ENCODE measurements at regions not wholly inside any gene's neighbourhood (a gene's known extent, or its start where the extent isn't known, plus 50 kb on each side); places are given as distances from the start of the nearest gene placed in this dataset.

- Mint-ChIP-seq H3K36me3 (ENCODE audit: low read depth) (no peaks in the 10 kb centered on the region), H3K27ac (no peak overlapping the region), H3K9me3 (peaks cover 4% of the 10 kb centered on the region), H3K4me3 (no peak overlapping the region), H3K4me1 (no peaks in the 10 kb centered on the region), H3K27me3 (no peaks in the 10 kb centered on the region)
- no peak for ATAC-seq (replicated peaks)
Measured at GRCh38 chr4:54924891-54925290, 200.5 kb downstream of the KDR start.

- H3K36me3 Mint-ChIP-seq (ENCODE audit: low read depth), result no peaks in the 10 kb centered on the region
- no peaks in the 10 kb centered on the region for H3K9me3 Mint-ChIP-seq
- no peaks in the 10 kb centered on the region for H3K4me1 Mint-ChIP-seq
- no peak for ATAC-seq (replicated peaks)
- H3K27me3 Mint-ChIP-seq, result no peaks in the 10 kb centered on the region
- no peak overlapping the region for H3K4me3 Mint-ChIP-seq
- H3K27ac Mint-ChIP-seq, result no peak overlapping the region
Measured at GRCh38 chr4:54915276-54915675, 210.1 kb downstream of the KDR start.

GRCh38 chr4:54914781-54915180 is 210.6 kb downstream of the KDR start:
- Mint-ChIP-seq H3K4me3 (no peak overlapping the region), H3K4me1 (no peaks in the 10 kb centered on the region), H3K27me3 (no peaks in the 10 kb centered on the region), H3K27ac (no peak overlapping the region), H3K9me3 (no peaks in the 10 kb centered on the region), H3K36me3 (ENCODE audit: low read depth) (no peaks in the 10 kb centered on the region)
- no peak for ATAC-seq (replicated peaks)

- H3K27me3 Mint-ChIP-seq, result no peaks in the 10 kb centered on the region
- no peaks in the 10 kb centered on the region for H3K9me3 Mint-ChIP-seq
- no peak overlapping the region for H3K27ac Mint-ChIP-seq
- no peak overlapping the region for H3K4me3 Mint-ChIP-seq
- H3K36me3 Mint-ChIP-seq (ENCODE audit: low read depth), result no peaks in the 10 kb centered on the region
- ATAC-seq (replicated peaks), result no peak
- H3K4me1 Mint-ChIP-seq, result no peaks in the 10 kb centered on the region
Measured at GRCh38 chr4:54913751-54914526, 211.5 kb downstream of the KDR start.

GRCh38 chr4:54912155-54912554 is 213.2 kb downstream of the KDR start:
- Mint-ChIP-seq H3K27ac (no peak overlapping the region), H3K4me1 (no peaks in the 10 kb centered on the region)

GRCh38 chr4:54909961-54910360 is 215.4 kb downstream of the KDR start:
- H3K36me3 Mint-ChIP-seq (ENCODE audit: low read depth), result no peaks in the 10 kb centered on the region
- H3K4me3 Mint-ChIP-seq, result no peak overlapping the region
- no peak overlapping the region for H3K27ac Mint-ChIP-seq
- no peaks in the 10 kb centered on the region for H3K4me1 Mint-ChIP-seq
- ATAC-seq (replicated peaks), result no peak
- peaks cover 5% of the 10 kb centered on the region for H3K9me3 Mint-ChIP-seq
- H3K27me3 Mint-ChIP-seq, result peaks cover 3% of the 10 kb centered on the region

More at GRCh38 chr4:54912155-54912554, 213.2 kb downstream of the KDR start:
- H3K9me3 Mint-ChIP-seq, result no peaks in the 10 kb centered on the region
- H3K36me3 Mint-ChIP-seq (ENCODE audit: low read depth), result no peaks in the 10 kb centered on the region
- no peak for ATAC-seq (replicated peaks)
- H3K4me3 Mint-ChIP-seq, result no peak overlapping the region
- H3K27me3 Mint-ChIP-seq, result no peaks in the 10 kb centered on the region

- Mint-ChIP-seq H3K4me3 (no peak overlapping the region), H3K27ac (no peak overlapping the region), H3K36me3 (ENCODE audit: low read depth) (no peaks in the 10 kb centered on the region), H3K9me3 (peaks cover 5% of the 10 kb centered on the region), H3K27me3 (peaks cover 3% of the 10 kb centered on the region), H3K4me1 (no peaks in the 10 kb centered on the region)
- ATAC-seq (replicated peaks), result no peak
Measured at GRCh38 chr4:54908763-54909162, 216.6 kb downstream of the KDR start.

GRCh38 chr4:54904953-54905352 is 220.4 kb downstream of the KDR start:
- H3K27me3 Mint-ChIP-seq, result peaks cover 14% of the 10 kb centered on the region
- no peak for ATAC-seq (replicated peaks)
- H3K27ac Mint-ChIP-seq, result no peak overlapping the region
- H3K4me3 Mint-ChIP-seq, result no peak overlapping the region
- H3K9me3 Mint-ChIP-seq, result peaks cover 5% of the 10 kb centered on the region
- no peaks in the 10 kb centered on the region for H3K36me3 Mint-ChIP-seq (ENCODE audit: low read depth)
- no peaks in the 10 kb centered on the region for H3K4me1 Mint-ChIP-seq

GRCh38 chr4:54902976-54903375 is 222.4 kb downstream of the KDR start:
- H3K9me3 Mint-ChIP-seq, result peaks cover 5% of the 10 kb centered on the region
- H3K27me3 Mint-ChIP-seq, result peaks cover 21% of the 10 kb centered on the region
- no peak for ATAC-seq (replicated peaks)
- H3K4me1 Mint-ChIP-seq, result no peaks in the 10 kb centered on the region
- H3K4me3 Mint-ChIP-seq, result no peak overlapping the region
- no peak overlapping the region for H3K27ac Mint-ChIP-seq
- H3K36me3 Mint-ChIP-seq (ENCODE audit: low read depth), result no peaks in the 10 kb centered on the region

- ATAC-seq (replicated peaks), result no peak
- H3K27ac Mint-ChIP-seq, result no peak overlapping the region
- H3K27me3 Mint-ChIP-seq, result peaks cover 21% of the 10 kb centered on the region
- H3K4me3 Mint-ChIP-seq, result no peak overlapping the region
- peaks cover 5% of the 10 kb centered on the region for H3K9me3 Mint-ChIP-seq
- no peaks in the 10 kb centered on the region for H3K4me1 Mint-ChIP-seq
- no peaks in the 10 kb centered on the region for H3K36me3 Mint-ChIP-seq (ENCODE audit: low read depth)
Measured at GRCh38 chr4:54902271-54902670, 223.1 kb downstream of the KDR start.

GRCh38 chr4:54901202-54901601 is 224.2 kb downstream of the KDR start:
- H3K4me3 Mint-ChIP-seq, result no peak overlapping the region
- H3K27me3 Mint-ChIP-seq, result peaks cover 20% of the 10 kb centered on the region
- no peaks in the 10 kb centered on the region for H3K4me1 Mint-ChIP-seq
- H3K27ac Mint-ChIP-seq, result no peak overlapping the region
- no peaks in the 10 kb centered on the region for H3K36me3 Mint-ChIP-seq (ENCODE audit: low read depth)
- ATAC-seq (replicated peaks), result no peak
- peaks cover 2% of the 10 kb centered on the region for H3K9me3 Mint-ChIP-seq

- Mint-ChIP-seq H3K36me3 (ENCODE audit: low read depth) (no peaks in the 10 kb centered on the region), H3K4me1 (no peaks in the 10 kb centered on the region), H3K4me3 (no peak overlapping the region), H3K9me3 (no peaks in the 10 kb centered on the region), H3K27ac (no peak overlapping the region), H3K27me3 (peaks cover 18% of the 10 kb centered on the region)
- ATAC-seq (replicated peaks), result no peak
Measured at GRCh38 chr4:54898656-54899340, 226.6 kb downstream of the KDR start.

- ATAC-seq (replicated peaks), result no peak
- Mint-ChIP-seq H3K4me3 (no peak overlapping the region), H3K9me3 (no peaks in the 10 kb centered on the region), H3K4me1 (no peaks in the 10 kb centered on the region), H3K27me3 (peaks cover 12% of the 10 kb centered on the region), H3K27ac (no peak overlapping the region), H3K36me3 (ENCODE audit: low read depth) (no peaks in the 10 kb centered on the region)
Measured at GRCh38 chr4:54898056-54898562, 227.3 kb downstream of the KDR start.

GRCh38 chr4:54897590-54897989 is 227.8 kb downstream of the KDR start:
- no peaks in the 10 kb centered on the region for H3K4me1 Mint-ChIP-seq
- no peak overlapping the region for H3K4me3 Mint-ChIP-seq

GRCh38 chr4:54882616-54883015 is 224.9 kb downstream of the KIT start:
- H3K4me3 Mint-ChIP-seq, result no peak overlapping the region
- no peaks in the 10 kb centered on the region for H3K36me3 Mint-ChIP-seq (ENCODE audit: low read depth)
- no peak overlapping the region for H3K27ac Mint-ChIP-seq
- H3K27me3 Mint-ChIP-seq, result peaks cover 7% of the 10 kb centered on the region
- no peaks in the 10 kb centered on the region for H3K9me3 Mint-ChIP-seq
- ATAC-seq (replicated peaks), result no peak
- H3K4me1 Mint-ChIP-seq, result no peaks in the 10 kb centered on the region

More at GRCh38 chr4:54897590-54897989, 227.8 kb downstream of the KDR start:
- no peak for ATAC-seq (replicated peaks)
- H3K9me3 Mint-ChIP-seq, result no peaks in the 10 kb centered on the region
- H3K27ac Mint-ChIP-seq, result no peak overlapping the region
- no peaks in the 10 kb centered on the region for H3K36me3 Mint-ChIP-seq (ENCODE audit: low read depth)
- H3K27me3 Mint-ChIP-seq, result peaks cover 12% of the 10 kb centered on the region
